ENCODE measurements at regions not wholly inside any gene's neighbourhood (a gene's known extent, or its start where the extent isn't known, plus 50 kb on each side); places are given as distances from the start of the nearest gene placed in this dataset.
A peak's percentile ranks its signal among the peaks of the same experiment; 100 is the strongest.

GRCh38 chr1:73717976-73718375, 480.0 kb downstream of the LRRIQ3 start:
- CTCF ChIA-PET, result interaction anchor here (0.6 kb wide), 1 partner anchor 59 kb away, joined by 3 read pairs; no protein-coding TSS in a partner anchor
- H3K27me3 ChIP-seq (ENCODE audit: control insufficient read depth, insufficient read depth, low read length), result no peaks in the 10 kb centered on the region
- no peaks in the 10 kb centered on the region for H3K36me3 ChIP-seq (ENCODE audit: control insufficient read depth, insufficient read depth, low read length)
- TF ChIP-seq CTCF (IDR thresholded peaks at IDR 0.05; ENCODE audit: insufficient read depth, low read depth, low read length), result no peak
- no peak for DNase-seq (ENCODE audit: low read depth)
- H3K4me3 ChIP-seq (ENCODE audit: low read depth, low read length), result no peak overlapping the region
- POLR2A ChIA-PET, result no interaction called here

GRCh38 chr1:73711089-73711488, 486.9 kb downstream of the LRRIQ3 start:
- TF ChIP-seq CTCF (IDR thresholded peaks at IDR 0.05; ENCODE audit: insufficient read depth, low read depth, low read length), result no peak
- DNase-seq (ENCODE audit: low read depth), result no peak
- Histone ChIP-seq H3K27me3 (ENCODE audit: control insufficient read depth, insufficient read depth, low read length) (no peaks in the 10 kb centered on the region), H3K36me3 (ENCODE audit: control insufficient read depth, insufficient read depth, low read length) (no peaks in the 10 kb centered on the region), H3K4me3 (ENCODE audit: low read depth, low read length) (no peak overlapping the region)
- ChIA-PET CTCF (no interaction called here), POLR2A (no interaction called here)

- POLR2A ChIA-PET, result no interaction called here
- CTCF ChIA-PET, result no interaction called here
These were observed 496.1 kb downstream of the LRRIQ3 start for GRCh38 chr1:73701826-73702225.

GRCh38 chr1:73676186-73676585, 521.8 kb downstream of the LRRIQ3 start:
- no peak for DNase-seq (ENCODE audit: low read depth)
- no peaks in the 10 kb centered on the region for H3K36me3 ChIP-seq (ENCODE audit: control insufficient read depth, insufficient read depth, low read length)
- POLR2A ChIA-PET, result no interaction called here
- CTCF ChIA-PET, result no interaction called here
- no peak for TF ChIP-seq CTCF (IDR thresholded peaks at IDR 0.05; ENCODE audit: insufficient read depth, low read depth, low read length)
- no peak overlapping the region for H3K4me3 ChIP-seq (ENCODE audit: low read depth, low read length)
- no peaks in the 10 kb centered on the region for H3K27me3 ChIP-seq (ENCODE audit: control insufficient read depth, insufficient read depth, low read length)

More at GRCh38 chr1:73701826-73702225, 496.1 kb downstream of the LRRIQ3 start:
- no peak for TF ChIP-seq CTCF (IDR thresholded peaks at IDR 0.05; ENCODE audit: insufficient read depth, low read depth, low read length)
- Histone ChIP-seq H3K4me3 (ENCODE audit: low read depth, low read length) (no peak overlapping the region), H3K36me3 (ENCODE audit: control insufficient read depth, insufficient read depth, low read length) (no peaks in the 10 kb centered on the region), H3K27me3 (ENCODE audit: control insufficient read depth, insufficient read depth, low read length) (no peaks in the 10 kb centered on the region)
- no peak for DNase-seq (ENCODE audit: low read depth)

- POLR2A ChIA-PET, result no interaction called here
- peak; percentile 40 for TF ChIP-seq CTCF (IDR thresholded peaks at IDR 0.05; ENCODE audit: insufficient read depth, low read depth, low read length)
- CTCF ChIA-PET, result interaction anchor here (0.6 to 1.0 kb wide), 3 partner anchors 8 to 1401 kb away, joined by 3 to 4 read pairs (median 3); no protein-coding TSS in a partner anchor
- DNase-seq (ENCODE audit: low read depth), result no peak
- Histone ChIP-seq H3K36me3 (ENCODE audit: control insufficient read depth, insufficient read depth, low read length) (no peaks in the 10 kb centered on the region), H3K27me3 (ENCODE audit: control insufficient read depth, insufficient read depth, low read length) (no peaks in the 10 kb centered on the region), H3K4me3 (ENCODE audit: low read depth, low read length) (no peak overlapping the region)
These were observed 522.9 kb downstream of the LRRIQ3 start for GRCh38 chr1:73674945-73675561.

Data from BJ (cell line).